T-helper 2 cell treated with Interferon-gamma antibody and Interleukin-4, amounts not matched to agents 5 μg/mL and 100 μg/mL, for 36 hours (primary cell): ENCODE measurements at regions not wholly inside any gene's neighbourhood (a gene's known extent, or its start where the extent isn't known, plus 50 kb on each side); places are given as distances from the start of the nearest gene placed in this dataset.

ENCODE experiments used
- DNase-seq: peaks from one replicate; pipeline ENCODE4 v3.0.0; 2021; ENCODE audit warnings: low spot score
- H3K27ac Mint-ChIP-seq: one replicate; pipeline ENCODE4 v1.8.0; 2021; ENCODE audit warnings: mild to moderate bottlenecking, mixed read lengths
- H3K27me3 Mint-ChIP-seq: one replicate; pipeline ENCODE4 v1.8.0; 2021; ENCODE audit warnings: low read depth, mixed read lengths
- H3K36me3 Mint-ChIP-seq: one replicate; pipeline ENCODE4 v1.8.0; 2021; ENCODE audit warnings: low read depth, mixed read lengths
- H3K4me1 Mint-ChIP-seq: one replicate; pipeline ENCODE4 v1.8.0; 2021; ENCODE audit warnings: low read depth, mixed read lengths
- H3K4me3 Mint-ChIP-seq: one replicate; pipeline ENCODE4 v1.8.0; 2022; ENCODE audit warnings: mild to moderate bottlenecking, moderate library complexity, mixed read lengths
- H3K9me3 Mint-ChIP-seq: one replicate; pipeline ENCODE4 v1.8.0; 2021; ENCODE audit warnings: mixed read lengths

DNA sequence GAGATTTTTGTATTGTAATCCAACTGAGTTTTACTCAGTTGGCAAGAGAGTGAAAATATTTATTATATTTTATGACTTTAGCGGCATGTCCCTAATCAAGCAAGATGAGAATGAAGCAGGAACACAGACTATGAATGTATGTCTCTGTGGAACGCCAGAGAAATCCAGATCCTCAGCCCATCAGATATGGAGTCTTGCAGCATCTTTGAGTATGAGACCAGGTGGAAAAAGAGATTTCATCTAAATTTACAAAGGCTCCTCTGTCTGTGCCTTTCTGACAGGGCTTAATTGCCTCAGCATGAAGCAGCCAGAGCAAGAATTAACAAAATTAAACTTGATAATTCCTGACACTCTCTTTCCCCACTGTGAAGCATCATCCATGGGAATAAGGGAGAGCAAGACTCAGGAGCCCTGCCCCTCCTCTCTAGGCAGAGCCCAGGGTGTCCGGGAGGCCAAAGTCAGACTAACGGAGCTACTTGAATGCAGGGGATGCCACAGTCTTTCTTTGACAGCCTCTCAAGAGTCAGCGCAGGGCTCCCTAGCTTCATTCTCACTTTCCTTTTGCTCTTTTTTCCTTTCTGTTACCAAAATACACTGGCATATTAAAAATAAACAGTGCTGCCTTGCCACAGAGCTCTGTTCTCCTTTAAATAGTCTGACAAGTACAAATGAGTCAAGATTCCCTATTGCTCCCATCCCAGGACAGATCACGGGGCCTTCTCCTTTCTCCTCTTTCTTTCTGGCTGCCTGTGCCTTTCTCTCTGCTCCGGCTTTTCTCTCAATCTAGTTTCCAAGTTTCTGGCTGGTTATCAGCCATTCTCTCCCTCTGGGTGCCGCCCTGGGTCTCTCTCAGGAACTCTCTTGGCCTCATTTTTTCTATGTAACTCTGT lies 132.2 kb upstream of the INHBA start:
- no peaks in the 10 kb centered on the region for H3K36me3 Mint-ChIP-seq
- no peaks in the 10 kb centered on the region for H3K4me1 Mint-ChIP-seq
- DNase-seq, result no peak
- no peak overlapping the region for H3K4me3 Mint-ChIP-seq
- H3K9me3 Mint-ChIP-seq, result peaks cover 43% of the 10 kb centered on the region
- H3K27ac Mint-ChIP-seq, result no peak overlapping the region
- no peaks in the 10 kb centered on the region for H3K27me3 Mint-ChIP-seq

DNA sequence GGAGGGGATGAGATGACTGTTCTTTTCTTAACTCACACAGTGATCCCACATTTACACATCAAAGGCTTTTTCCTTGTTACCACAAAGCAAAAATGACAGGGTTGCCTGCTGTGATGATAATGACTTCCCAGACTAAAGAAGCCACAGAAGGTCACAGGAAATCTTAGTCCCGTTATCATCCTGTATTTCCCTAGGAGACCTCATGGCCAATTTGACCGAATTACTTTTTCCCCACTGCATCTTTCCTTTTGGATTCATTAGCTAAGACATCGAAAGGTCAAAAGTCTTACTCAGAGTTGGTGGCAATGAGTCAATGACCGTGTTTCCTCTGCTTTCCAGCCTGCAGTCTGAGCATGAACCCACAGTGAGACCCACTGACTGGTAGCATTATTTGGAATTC lies 130.1 kb upstream of the INHBA start:
- Mint-ChIP-seq H3K4me3 (no peak overlapping the region), H3K9me3 (peaks cover 27% of the 10 kb centered on the region), H3K36me3 (no peaks in the 10 kb centered on the region), H3K27me3 (no peaks in the 10 kb centered on the region), H3K4me1 (no peaks in the 10 kb centered on the region), H3K27ac (no peak overlapping the region)
- DNase-seq, result no peak

DNA sequence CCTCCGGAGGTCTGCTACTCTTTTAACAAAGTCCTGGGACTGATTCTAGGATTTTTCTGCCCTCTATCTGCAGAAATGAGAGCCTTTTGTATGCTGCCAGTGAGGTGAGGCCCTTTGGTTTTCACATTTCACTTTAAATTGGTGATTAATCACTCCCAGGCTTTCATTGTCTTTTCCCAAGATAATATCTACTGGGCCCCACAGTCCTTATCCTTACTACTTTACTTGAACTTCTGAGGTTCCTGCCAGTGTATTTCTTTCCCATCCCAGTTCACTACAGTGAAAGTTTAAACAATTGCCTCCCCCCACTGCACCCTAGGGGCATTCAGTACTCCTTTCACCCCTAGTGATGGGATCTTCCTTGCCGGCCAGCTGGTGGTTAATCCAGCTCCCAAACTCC lies 127.4 kb upstream of the INHBA start:
- Mint-ChIP-seq H3K4me3 (no peak overlapping the region), H3K36me3 (no peaks in the 10 kb centered on the region), H3K4me1 (no peaks in the 10 kb centered on the region), H3K9me3 (peaks cover 24% of the 10 kb centered on the region), H3K27me3 (no peaks in the 10 kb centered on the region), H3K27ac (no peak overlapping the region)
- no peak for DNase-seq

DNA sequence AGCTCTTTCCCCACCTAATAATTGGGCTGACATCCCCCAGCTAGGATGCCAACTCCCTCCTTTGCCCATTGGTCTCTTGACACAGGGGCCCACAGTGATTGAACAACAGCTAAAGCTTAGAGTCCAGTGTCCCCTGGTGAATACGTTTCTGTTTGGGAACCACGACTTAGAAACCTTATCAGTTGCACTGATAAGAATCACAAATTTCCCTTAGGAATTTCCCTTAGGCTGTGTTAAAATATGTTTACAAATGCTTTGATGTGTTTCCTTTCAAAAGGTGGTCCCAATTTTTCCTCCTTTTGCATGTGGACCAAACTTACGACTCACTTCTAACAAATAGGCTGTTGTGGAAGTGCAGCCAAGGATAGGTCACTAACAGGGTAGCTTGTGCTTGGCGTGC lies 126.0 kb upstream of the INHBA start:
- H3K36me3 Mint-ChIP-seq, result no peaks in the 10 kb centered on the region
- H3K4me3 Mint-ChIP-seq, result no peak overlapping the region
- H3K4me1 Mint-ChIP-seq, result peaks cover 2% of the 10 kb centered on the region
- no peak overlapping the region for H3K27ac Mint-ChIP-seq
- H3K9me3 Mint-ChIP-seq, result peaks cover 24% of the 10 kb centered on the region
- no peak for DNase-seq
- no peaks in the 10 kb centered on the region for H3K27me3 Mint-ChIP-seq

DNA sequence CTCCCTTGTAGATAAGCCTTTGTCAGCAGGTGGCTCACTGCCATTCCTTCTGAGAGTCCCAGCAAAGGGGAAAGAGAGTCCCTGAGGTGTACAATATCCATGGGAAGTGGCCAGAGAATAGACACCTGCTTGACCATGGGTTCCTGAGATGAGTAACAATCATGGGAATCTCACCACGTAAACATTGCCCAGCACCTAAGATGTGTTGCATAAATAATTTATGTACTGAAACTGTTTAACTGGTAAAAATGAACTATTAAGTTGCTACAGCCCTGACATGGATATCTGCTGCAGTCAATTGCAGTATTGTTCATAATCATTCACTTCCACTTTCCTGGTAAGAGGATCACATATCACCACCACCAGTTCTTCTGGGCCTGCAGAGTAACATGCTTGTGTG lies 123.8 kb upstream of the INHBA start:
- DNase-seq, result no peak
- Mint-ChIP-seq H3K4me1 (peaks cover 4% of the 10 kb centered on the region), H3K4me3 (no peak overlapping the region), H3K27me3 (no peaks in the 10 kb centered on the region), H3K27ac (no peak overlapping the region), H3K9me3 (peaks cover 4% of the 10 kb centered on the region), H3K36me3 (no peaks in the 10 kb centered on the region)

DNA sequence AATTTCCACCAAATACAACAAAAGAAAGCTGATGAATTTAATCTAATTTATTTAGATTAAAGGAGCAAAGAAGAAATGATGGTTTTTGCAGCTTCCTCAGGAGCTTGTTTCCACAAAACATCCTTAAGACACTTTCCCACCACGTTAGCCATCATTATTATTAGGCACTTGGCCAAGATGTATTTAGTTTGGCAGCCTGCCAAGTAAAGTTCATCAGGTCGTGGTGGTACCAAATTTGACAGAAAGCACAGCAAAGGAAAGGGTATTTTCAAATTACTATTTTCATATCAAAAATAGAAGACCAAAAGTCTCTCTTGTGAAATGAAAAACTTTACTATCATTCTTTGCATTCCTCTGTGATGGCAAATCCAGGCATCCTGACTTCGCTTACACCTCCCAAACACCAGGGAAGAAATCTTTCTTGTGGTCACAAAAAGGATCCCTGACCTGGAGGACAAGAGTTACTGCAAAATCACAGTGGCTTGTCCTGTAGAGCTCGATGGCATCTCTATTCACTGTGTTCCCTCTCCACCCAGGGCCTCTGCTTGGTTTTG lies 123.1 kb upstream of the INHBA start:
- Mint-ChIP-seq H3K4me3 (no peak overlapping the region), H3K9me3 (no peaks in the 10 kb centered on the region), H3K4me1 (peaks cover 4% of the 10 kb centered on the region), H3K36me3 (no peaks in the 10 kb centered on the region), H3K27me3 (no peaks in the 10 kb centered on the region), H3K27ac (no peak overlapping the region)
- no peak for DNase-seq

DNA sequence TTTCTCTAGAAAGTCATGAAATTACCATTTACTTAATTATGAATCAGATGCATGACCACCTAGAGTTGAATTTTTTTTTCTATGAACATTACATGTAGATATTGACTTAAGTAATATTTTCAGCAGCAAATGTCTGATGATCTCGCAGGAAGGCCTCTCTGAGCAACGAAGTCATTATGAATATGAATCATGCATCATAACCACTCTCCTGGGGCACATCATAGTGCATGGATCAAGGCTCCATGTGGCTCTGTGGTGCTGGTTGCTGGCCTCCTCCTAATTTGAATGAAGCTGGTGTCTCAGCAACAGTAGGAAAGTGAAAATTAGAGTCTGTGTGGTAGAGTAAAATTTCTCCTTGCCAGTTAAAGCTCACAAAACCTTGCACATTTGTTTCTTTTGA lies 121.4 kb upstream of the INHBA start:
- peaks cover 5% of the 10 kb centered on the region for H3K9me3 Mint-ChIP-seq
- H3K27me3 Mint-ChIP-seq, result peaks cover 4% of the 10 kb centered on the region
- H3K4me3 Mint-ChIP-seq, result no peak overlapping the region

DNA sequence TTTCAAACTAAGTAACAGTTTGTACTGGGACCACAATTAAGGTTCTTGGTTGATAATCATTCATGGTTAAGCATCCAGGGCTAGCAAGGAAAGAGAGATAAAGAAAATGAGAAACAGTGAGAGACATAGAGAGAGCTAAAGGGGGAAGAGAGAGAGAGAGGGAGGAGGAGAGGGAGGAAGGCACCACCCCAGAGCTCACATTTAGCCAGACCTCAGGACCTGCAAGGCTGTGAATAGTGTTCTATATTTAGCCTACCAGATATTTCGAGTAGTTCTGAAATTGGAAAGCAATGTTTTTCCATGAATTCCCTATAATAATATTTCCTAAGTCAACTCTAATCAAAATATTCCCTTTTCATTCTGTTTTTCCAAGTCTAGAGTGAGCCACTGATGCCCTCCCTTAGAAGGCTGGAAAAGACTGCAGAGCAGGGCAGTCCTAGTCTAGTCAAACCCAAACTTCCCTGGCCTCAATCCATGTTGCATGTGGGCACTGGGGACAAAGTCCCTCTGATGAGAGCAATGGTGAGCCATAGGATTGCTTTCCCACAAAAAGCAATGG lies 119.4 kb upstream of the INHBA start:
- no peak for DNase-seq
- Mint-ChIP-seq H3K4me3 (no peak overlapping the region), H3K36me3 (peaks cover 4% of the 10 kb centered on the region), H3K27ac (no peak overlapping the region), H3K27me3 (peaks cover 11% of the 10 kb centered on the region), H3K9me3 (peaks cover 7% of the 10 kb centered on the region), H3K4me1 (peaks cover 5% of the 10 kb centered on the region)

More for the DNA sequence above, 121.4 kb upstream of the INHBA start:
- peaks cover 4% of the 10 kb centered on the region for H3K4me1 Mint-ChIP-seq
- H3K36me3 Mint-ChIP-seq, result peaks cover 3% of the 10 kb centered on the region
- peak; percentile 15 for DNase-seq
- no peak overlapping the region for H3K27ac Mint-ChIP-seq

DNA sequence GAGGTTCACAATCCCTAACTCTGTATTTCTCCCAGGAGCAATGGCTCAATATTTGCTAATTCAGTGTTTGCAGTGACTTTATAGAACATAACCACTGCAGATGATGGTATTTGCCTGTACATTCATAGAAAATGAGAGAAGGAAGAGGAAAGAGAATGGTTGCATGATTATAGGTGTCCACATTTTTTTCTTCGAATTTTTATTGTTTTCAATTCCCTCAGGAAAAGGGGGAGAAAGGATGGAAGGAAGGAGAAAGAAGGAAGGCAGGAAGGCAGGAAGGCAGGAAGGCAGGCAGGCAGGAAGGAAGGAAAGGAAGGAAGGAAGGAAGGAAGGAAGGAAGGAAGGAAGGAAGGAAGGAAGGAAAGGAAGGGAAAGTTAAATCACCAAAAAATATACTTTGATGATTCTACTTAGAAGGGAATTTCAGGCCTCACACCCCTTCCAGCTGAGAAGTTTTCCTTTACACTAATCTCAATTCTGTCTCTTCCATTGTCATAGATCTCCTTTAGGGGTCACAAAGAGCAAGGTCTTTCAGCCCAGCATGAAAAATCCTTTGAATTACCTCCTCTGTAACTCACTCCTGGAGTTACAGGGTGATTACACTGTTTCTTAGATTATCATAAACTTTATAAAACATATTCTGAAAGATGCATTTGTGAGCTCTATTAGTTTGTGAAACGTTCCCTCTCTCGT lies 118.8 kb upstream of the INHBA start:
- Mint-ChIP-seq H3K4me3 (no peak overlapping the region), H3K27ac (no peak overlapping the region), H3K27me3 (peaks cover 11% of the 10 kb centered on the region), H3K36me3 (peaks cover 4% of the 10 kb centered on the region), H3K4me1 (peaks cover 10% of the 10 kb centered on the region), H3K9me3 (peaks cover 7% of the 10 kb centered on the region)
- DNase-seq, result no peak

DNA sequence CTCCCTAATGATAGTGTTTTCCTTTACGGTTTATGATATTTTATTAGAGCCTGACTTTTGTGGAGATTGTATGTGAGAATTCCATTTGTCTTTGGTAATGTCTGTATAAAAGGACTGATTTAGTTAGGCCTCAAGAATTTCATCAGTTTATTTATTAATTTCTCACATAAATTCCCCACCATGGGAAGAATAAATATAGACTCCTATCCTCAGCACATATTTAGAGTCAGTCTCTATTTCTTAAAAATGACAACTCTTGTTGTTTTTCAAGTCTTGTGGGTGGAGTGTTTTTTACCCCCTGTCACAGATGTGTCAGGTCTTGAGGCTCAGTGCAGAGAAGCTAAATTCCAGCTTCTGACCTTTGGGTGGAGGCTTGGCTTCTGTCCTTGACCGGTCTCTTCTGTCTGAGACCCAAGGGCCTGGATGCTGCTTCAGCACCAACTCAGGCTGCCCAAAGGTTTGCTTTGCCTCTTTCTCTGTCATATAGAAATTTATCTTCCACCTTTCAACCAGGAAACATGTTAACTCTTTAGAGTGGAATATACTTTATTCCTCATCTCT lies 117.3 kb upstream of the INHBA start:
- Mint-ChIP-seq H3K4me3 (no peak overlapping the region), H3K27me3 (peaks cover 11% of the 10 kb centered on the region), H3K36me3 (peaks cover 4% of the 10 kb centered on the region), H3K9me3 (peaks cover 7% of the 10 kb centered on the region), H3K4me1 (peaks cover 22% of the 10 kb centered on the region), H3K27ac (no peak overlapping the region)
- no peak for DNase-seq

DNA sequence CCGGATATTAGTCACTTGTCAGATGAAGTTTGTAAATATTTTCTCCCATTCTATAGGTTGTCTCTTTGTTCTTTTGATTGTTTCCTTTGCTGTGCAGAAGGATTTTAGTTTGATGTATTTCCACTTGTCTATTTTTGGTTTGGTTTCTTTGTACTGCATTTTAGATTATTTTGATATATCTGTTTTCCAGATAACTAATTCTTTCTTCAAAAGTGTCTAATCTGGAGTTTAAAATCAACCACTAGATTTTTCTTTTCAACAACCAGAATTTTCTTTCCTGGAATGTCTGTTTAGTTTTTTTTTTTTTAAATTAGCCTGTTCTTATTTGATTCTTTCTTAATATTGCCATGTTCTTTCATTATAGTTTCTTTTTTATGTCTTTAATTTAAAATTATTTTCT lies 116.8 kb upstream of the INHBA start:
- Mint-ChIP-seq H3K4me3 (no peak overlapping the region), H3K27ac (no peak overlapping the region), H3K36me3 (peaks cover 4% of the 10 kb centered on the region), H3K9me3 (peaks cover 7% of the 10 kb centered on the region), H3K27me3 (peaks cover 11% of the 10 kb centered on the region), H3K4me1 (peaks cover 28% of the 10 kb centered on the region)
- no peak for DNase-seq

DNA sequence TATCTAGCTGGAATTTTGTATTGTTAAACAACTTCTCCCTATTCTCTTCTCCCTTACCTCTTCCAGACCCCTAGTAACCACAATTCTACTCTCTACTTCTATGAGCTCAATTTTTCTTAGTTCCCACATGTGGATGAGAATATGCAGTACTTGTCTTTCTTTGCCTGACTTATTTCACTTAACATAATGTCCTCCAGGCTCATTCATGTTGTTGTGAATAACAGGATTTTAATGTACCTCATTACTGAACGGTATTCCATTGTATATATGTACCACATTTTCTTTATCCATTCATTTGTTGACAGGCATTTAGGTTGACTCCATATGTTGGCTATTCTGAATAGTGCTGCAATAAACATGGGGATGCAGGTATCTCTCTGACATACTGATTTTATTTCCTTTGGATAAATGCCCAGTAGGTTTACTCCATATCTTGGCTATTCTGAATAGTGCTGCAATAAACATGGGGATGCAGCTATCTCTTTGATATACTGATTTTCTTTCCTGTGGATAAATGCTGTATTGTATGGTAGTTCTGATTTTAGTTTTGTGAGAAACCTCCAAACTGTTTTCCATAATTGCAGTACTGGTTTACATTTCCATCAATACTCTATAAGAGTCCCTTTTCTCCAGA lies 116.0 kb upstream of the INHBA start:
- Mint-ChIP-seq H3K9me3 (peaks cover 7% of the 10 kb centered on the region), H3K4me3 (no peak overlapping the region), H3K27me3 (peaks cover 11% of the 10 kb centered on the region), H3K27ac (no peak overlapping the region), H3K4me1 (peaks cover 31% of the 10 kb centered on the region), H3K36me3 (peaks cover 4% of the 10 kb centered on the region)
- no peak for DNase-seq

DNA sequence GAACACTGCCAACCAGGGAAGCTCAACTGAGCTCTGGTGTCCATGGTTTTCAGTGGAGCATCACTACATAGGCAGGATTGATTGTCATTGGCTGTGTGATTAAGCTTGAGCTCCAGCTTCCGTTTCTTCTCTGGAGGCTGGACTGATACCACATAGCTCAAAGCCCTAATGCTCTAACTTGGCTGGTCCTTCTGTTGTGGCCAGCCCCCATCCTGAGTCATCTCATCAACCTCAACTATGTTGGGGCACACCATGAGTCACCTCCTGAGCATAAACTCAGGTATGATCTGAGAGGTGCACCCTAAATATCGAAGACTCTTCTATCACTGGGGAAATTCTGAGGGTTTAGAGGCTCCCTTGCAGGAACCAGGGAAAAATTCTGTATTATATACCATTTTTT lies 114.5 kb upstream of the INHBA start:
- Mint-ChIP-seq H3K36me3 (peaks cover 6% of the 10 kb centered on the region), H3K4me1 (peaks cover 30% of the 10 kb centered on the region), H3K9me3 (peaks cover 7% of the 10 kb centered on the region), H3K27ac (no peak overlapping the region), H3K4me3 (no peak overlapping the region), H3K27me3 (peaks cover 11% of the 10 kb centered on the region)
- peak; percentile 45 for DNase-seq
